ENCODE measurements at regions not wholly inside any gene's neighbourhood (a gene's known extent, or its start where the extent isn't known, plus 50 kb on each side); places are given as distances from the start of the nearest gene placed in this dataset.

- Histone ChIP-seq H3F3A (ENCODE audit: insufficient read depth, low read length, poor library complexity, severe bottlenecking) (no peaks in the 10 kb centered on the region), H3K4me3 (ENCODE audit: low read length) (no peak overlapping the region), H3K27me3 (ENCODE audit: insufficient read depth, low read depth, low read length) (no peaks in the 10 kb centered on the region), H3K4me2 (ENCODE audit: low read length) (no peak overlapping the region), H3K27ac (ENCODE audit: low read length) (no peak overlapping the region), H3K36me3 (ENCODE audit: insufficient read depth, low read length) (no peaks in the 10 kb centered on the region), H3K79me2 (replicated peaks; ENCODE audit: insufficient read depth, low read length) (no peaks in the 10 kb centered on the region), H3K9ac (ENCODE audit: low read length) (no peak overlapping the region), H4K20me1 (ENCODE audit: insufficient read depth) (no peaks in the 10 kb centered on the region), H3K9me3 (ENCODE audit: low read length) (no peaks in the 10 kb centered on the region), H3K9me2 (ENCODE audit: insufficient read depth, low read length) (no peaks in the 10 kb centered on the region), H2AFZ (ENCODE audit: low read depth, low read length) (no peak overlapping the region)
- TF ChIP-seq, protein P1, sequence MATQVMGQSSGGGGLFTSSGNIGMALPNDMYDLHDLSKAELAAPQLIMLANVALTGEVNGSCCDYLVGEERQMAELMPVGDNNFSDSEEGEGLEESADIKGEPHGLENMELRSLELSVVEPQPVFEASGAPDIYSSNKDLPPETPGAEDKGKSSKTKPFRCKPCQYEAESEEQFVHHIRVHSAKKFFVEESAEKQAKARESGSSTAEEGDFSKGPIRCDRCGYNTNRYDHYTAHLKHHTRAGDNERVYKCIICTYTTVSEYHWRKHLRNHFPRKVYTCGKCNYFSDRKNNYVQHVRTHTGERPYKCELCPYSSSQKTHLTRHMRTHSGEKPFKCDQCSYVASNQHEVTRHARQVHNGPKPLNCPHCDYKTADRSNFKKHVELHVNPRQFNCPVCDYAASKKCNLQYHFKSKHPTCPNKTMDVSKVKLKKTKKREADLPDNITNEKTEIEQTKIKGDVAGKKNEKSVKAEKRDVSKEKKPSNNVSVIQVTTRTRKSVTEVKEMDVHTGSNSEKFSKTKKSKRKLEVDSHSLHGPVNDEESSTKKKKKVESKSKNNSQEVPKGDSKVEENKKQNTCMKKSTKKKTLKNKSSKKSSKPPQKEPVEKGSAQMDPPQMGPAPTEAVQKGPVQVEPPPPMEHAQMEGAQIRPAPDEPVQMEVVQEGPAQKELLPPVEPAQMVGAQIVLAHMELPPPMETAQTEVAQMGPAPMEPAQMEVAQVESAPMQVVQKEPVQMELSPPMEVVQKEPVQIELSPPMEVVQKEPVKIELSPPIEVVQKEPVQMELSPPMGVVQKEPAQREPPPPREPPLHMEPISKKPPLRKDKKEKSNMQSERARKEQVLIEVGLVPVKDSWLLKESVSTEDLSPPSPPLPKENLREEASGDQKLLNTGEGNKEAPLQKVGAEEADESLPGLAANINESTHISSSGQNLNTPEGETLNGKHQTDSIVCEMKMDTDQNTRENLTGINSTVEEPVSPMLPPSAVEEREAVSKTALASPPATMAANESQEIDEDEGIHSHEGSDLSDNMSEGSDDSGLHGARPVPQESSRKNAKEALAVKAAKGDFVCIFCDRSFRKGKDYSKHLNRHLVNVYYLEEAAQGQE (IDR thresholded peaks at IDR 0.05; ENCODE audit: borderline replicate concordance) = no peak
- TF ChIP-seq SMC3 (conservative IDR thresholded peaks at IDR 0.05; ENCODE audit: poor library complexity) (no peak), EZH2 (IDR thresholded peaks at IDR 0.05; ENCODE audit: borderline replicate concordance, insufficient read depth, low read length, poor library complexity, severe bottlenecking) (no peak), POLR2AphosphoS5 (IDR thresholded peaks at IDR 0.05) (no peak), CTCF (IDR thresholded peaks at IDR 0.05; ENCODE audit: poor library complexity, severe bottlenecking) (no peak), EP300 (conservative IDR thresholded peaks at IDR 0.05; ENCODE audit: poor library complexity, severe bottlenecking) (no peak), MXI1 (conservative IDR thresholded peaks at IDR 0.05; ENCODE audit: poor library complexity, severe bottlenecking) (no peak), TAF1 (IDR thresholded peaks at IDR 0.05; ENCODE audit: low read depth) (no peak)
These were observed 1275.6 kb downstream of the NSUN3 start for GRCh38 chr3:95338446-95338845.

- Histone ChIP-seq H3K4me3 (ENCODE audit: low read length) (no peak overlapping the region), H3K36me3 (ENCODE audit: insufficient read depth, low read length) (no peaks in the 10 kb centered on the region), H3K9me3 (ENCODE audit: low read length) (no peaks in the 10 kb centered on the region), H3K9ac (ENCODE audit: low read length) (no peak overlapping the region), H3K27me3 (ENCODE audit: insufficient read depth, low read depth, low read length) (no peaks in the 10 kb centered on the region), H4K20me1 (ENCODE audit: insufficient read depth) (no peaks in the 10 kb centered on the region), H3F3A (ENCODE audit: insufficient read depth, low read length, poor library complexity, severe bottlenecking) (no peaks in the 10 kb centered on the region), H3K79me2 (replicated peaks; ENCODE audit: insufficient read depth, low read length) (no peaks in the 10 kb centered on the region), H3K27ac (ENCODE audit: low read length) (no peak overlapping the region), H3K4me2 (ENCODE audit: low read length) (no peak overlapping the region), H2AFZ (ENCODE audit: low read depth, low read length) (no peak overlapping the region), H3K9me2 (ENCODE audit: insufficient read depth, low read length) (no peaks in the 10 kb centered on the region)
- no peak for TF ChIP-seq EP300 (conservative IDR thresholded peaks at IDR 0.05; ENCODE audit: poor library complexity, severe bottlenecking)
- TF ChIP-seq RAD21 (conservative IDR thresholded peaks at IDR 0.05) = no peak
- TF ChIP-seq CTCF (IDR thresholded peaks at IDR 0.05; ENCODE audit: poor library complexity, severe bottlenecking) = no peak
- no peak for TF ChIP-seq MXI1 (conservative IDR thresholded peaks at IDR 0.05; ENCODE audit: poor library complexity, severe bottlenecking)
- no peak for TF ChIP-seq POLR2AphosphoS5 (IDR thresholded peaks at IDR 0.05)
- TF ChIP-seq TAF1 (IDR thresholded peaks at IDR 0.05; ENCODE audit: low read depth) = no peak
- TF ChIP-seq EZH2 (IDR thresholded peaks at IDR 0.05; ENCODE audit: borderline replicate concordance, insufficient read depth, low read length, poor library complexity, severe bottlenecking) = no peak
- TF ChIP-seq, protein P1 (IDR thresholded peaks at IDR 0.05; ENCODE audit: borderline replicate concordance) = no peak
- no peak for TF ChIP-seq SMC3 (conservative IDR thresholded peaks at IDR 0.05; ENCODE audit: poor library complexity)
These were observed 1278.5 kb downstream of the NSUN3 start for GRCh38 chr3:95341314-95341713.
